ENCODE measurements at regions not wholly inside any gene's neighbourhood (a gene's known extent, or its start where the extent isn't known, plus 50 kb on each side); places are given as distances from the start of the nearest gene placed in this dataset.

- H3K27ac ChIP-seq (ENCODE audit: low read depth, low read length): no peak overlapping the region
- no peaks in the 10 kb centered on the region for H3K9me3 ChIP-seq (ENCODE audit: control insufficient read depth in 1 of 2, insufficient read depth in 1 of 2, low read depth in 1 of 2, low read length in 2 of 2)
- H3K27me3 ChIP-seq (ENCODE audit: insufficient read depth, low read length): no peaks in the 10 kb centered on the region; the same call in 1 of the 2 replicates
- H2AFZ ChIP-seq (ENCODE audit: low read depth, low read length, poor library complexity, severe bottlenecking): no peak overlapping the region
- no peak overlapping the region for H3K4me3 ChIP-seq (replicated peaks in 1 of 2; ENCODE audit: low read depth in 1 of 2, low read length in 2 of 2)
- no peaks in the 10 kb centered on the region for H3K79me2 ChIP-seq (ENCODE audit: insufficient read depth, low read length)
- CTCF ChIA-PET: no interaction called here
- no peaks in the 10 kb centered on the region for H3K36me3 ChIP-seq (ENCODE audit: control insufficient read depth in 1 of 2, insufficient read depth in 2 of 2, low read length in 2 of 2)
- TF ChIP-seq ATF3 (IDR thresholded peaks at IDR 0.05) (no peak), ZNF274 (IDR thresholded peaks at IDR 0.05; ENCODE audit: low read depth, low read length) (no peak)
- no peak overlapping the region for H3K9ac ChIP-seq (ENCODE audit: low read length)
- RAD21 ChIA-PET (ENCODE audit: low non-redundant PET in 1 of 2, low total read pairs in 2 of 2, uncharacterized antibody in 2 of 2, unreplicated experiment in 2 of 2): no interaction called here
- no peak for ATAC-seq
- no peak overlapping the region for H3K4me2 ChIP-seq (ENCODE audit: low read length)
- H4K20me1 ChIP-seq (ENCODE audit: insufficient read depth): no peaks in the 10 kb centered on the region
- H3K9me2 ChIP-seq (ENCODE audit: insufficient read depth): no peaks in the 10 kb centered on the region
- BruUV-seq (replicated peaks): no TSS peak
- H3K4me1 ChIP-seq (ENCODE audit: control insufficient read depth in 1 of 2, insufficient read depth in 2 of 2, low read length in 2 of 2): no peaks in the 10 kb centered on the region
- intact Hi-C loops (cut with micrococcal nuclease): no loop called here
- POLR2A ChIA-PET: no interaction called here
- no peak for DNase-seq (ENCODE audit: low read depth, low spot score)
Measured at GRCh38 chr19:29439688-29440550, 85.9 kb upstream of the VSTM2B start.

- no peaks in the 10 kb centered on the region for H3K79me2 ChIP-seq (ENCODE audit: insufficient read depth, low read length)
- no peaks in the 10 kb centered on the region for H3K4me1 ChIP-seq (ENCODE audit: control insufficient read depth in 1 of 2, insufficient read depth in 2 of 2, low read length in 2 of 2)
- no peak overlapping the region for H3K4me2 ChIP-seq (ENCODE audit: low read length)
- H4K20me1 ChIP-seq (ENCODE audit: insufficient read depth): no peaks in the 10 kb centered on the region
- H3K27me3 ChIP-seq (ENCODE audit: insufficient read depth, low read length): peaks cover 3% of the 10 kb centered on the region; the same call in 1 of the 2 replicates
- H3K27ac ChIP-seq (ENCODE audit: low read depth, low read length): no peak overlapping the region
- no peaks in the 10 kb centered on the region for H3K9me2 ChIP-seq (ENCODE audit: insufficient read depth)
- intact Hi-C loops (cut with micrococcal nuclease): no loop called here
- ATAC-seq (no peak), DNase-seq (ENCODE audit: low read depth, low spot score) (no peak)
- no peak overlapping the region for H2AFZ ChIP-seq (ENCODE audit: low read depth, low read length, poor library complexity, severe bottlenecking)
- no peaks in the 10 kb centered on the region for H3K36me3 ChIP-seq (ENCODE audit: control insufficient read depth in 1 of 2, insufficient read depth in 2 of 2, low read length in 2 of 2)
- CTCF ChIA-PET: no interaction called here
- no peak overlapping the region for H3K4me3 ChIP-seq (replicated peaks in 1 of 2; ENCODE audit: low read depth in 1 of 2, low read length in 2 of 2)
- no peak overlapping the region for H3K9ac ChIP-seq (ENCODE audit: low read length)
- RAD21 ChIA-PET (ENCODE audit: low non-redundant PET in 1 of 2, low total read pairs in 2 of 2, uncharacterized antibody in 2 of 2, unreplicated experiment in 2 of 2): no interaction called here
- POLR2A ChIA-PET: no interaction called here
- BruUV-seq (replicated peaks): no TSS peak
- no peaks in the 10 kb centered on the region for H3K9me3 ChIP-seq (ENCODE audit: control insufficient read depth in 1 of 2, insufficient read depth in 1 of 2, low read depth in 1 of 2, low read length in 2 of 2)
- TF ChIP-seq CEBPB (IDR thresholded peaks at IDR 0.05; ENCODE audit: low read depth): no peak
- no peak for TF ChIP-seq REST (IDR thresholded peaks at IDR 0.05; ENCODE audit: low read depth)
- no peak for TF ChIP-seq YY1 (IDR thresholded peaks at IDR 0.05; ENCODE audit: extremely low read depth, insufficient replicate concordance, low read depth, low read length)
- no peak for TF ChIP-seq POLR2A (IDR thresholded peaks at IDR 0.05; ENCODE audit: borderline replicate concordance, extremely low read depth, insufficient read depth, insufficient read length)
- no peak for TF ChIP-seq CBX3 (IDR thresholded peaks at IDR 0.05; ENCODE audit: low read depth)
- TF ChIP-seq SRF (IDR thresholded peaks at IDR 0.05; ENCODE audit: low read depth): no peak
- TF ChIP-seq SP1 (IDR thresholded peaks at IDR 0.05; ENCODE audit: low read depth): no peak
- no peak for TF ChIP-seq ZBTB33 (IDR thresholded peaks at IDR 0.05; ENCODE audit: extremely low read depth, insufficient replicate concordance, low read length)
- no peak for TF ChIP-seq CTCF (IDR thresholded peaks at IDR 0.05 in 2 of 3, conservative IDR thresholded peaks at IDR 0.05 in 1 of 3; ENCODE audit: borderline replicate concordance in 1 of 3, insufficient read depth in 1 of 3, low read depth in 2 of 3, low read length in 2 of 3)
Measured at GRCh38 chr19:29442094-29442493, 83.7 kb upstream of the VSTM2B start.
